Mesenchymal stem cell (in vitro differentiated cells and primary cell): ENCODE measurements at regions not wholly inside any gene's neighbourhood (a gene's known extent, or its start where the extent isn't known, plus 50 kb on each side); places are given as distances from the start of the nearest gene placed in this dataset.

Experiments
- DNase-seq: peaks from one replicate; pipeline ENCODE4 v3.0.0-alpha.2; 2013
- H2AFZ ChIP-seq: one replicate; pipeline ENCODE4 v1.6.1; 2013; ENCODE audit warnings: low read depth, mild to moderate bottlenecking, control low read depth, inconsistent platforms, low read length, moderate library complexity
- H2AK5ac ChIP-seq: 2 replicates; pipeline ENCODE4 v1.6.1; 2013; ENCODE audit warnings: low read length, moderate library complexity, mild to moderate bottlenecking, inconsistent platforms; ENCODE audit not compliant: severe bottlenecking
- H2BK120ac ChIP-seq: one replicate; pipeline ENCODE4 v1.6.1; 2013; ENCODE audit warnings: low read depth, mild to moderate bottlenecking, inconsistent platforms, low read length, moderate library complexity
- H2BK12ac ChIP-seq, 2 experiments: one replicate each; pipeline ENCODE4 v1.6.1; 2013; ENCODE audit warnings: inconsistent platforms in 2 of 2, low read length in 2 of 2, mild to moderate bottlenecking in 2 of 2, moderate library complexity in 2 of 2, control low read depth in 1 of 2
- H2BK15ac ChIP-seq: one replicate; pipeline ENCODE4 v1.6.1; 2013; ENCODE audit warnings: mild to moderate bottlenecking, low read depth, inconsistent platforms; ENCODE audit not compliant: poor library complexity, severe bottlenecking
- H2BK5ac ChIP-seq: 2 replicates; pipeline ENCODE4 v1.6.1; 2013; ENCODE audit warnings: low read depth, mild to moderate bottlenecking, low read length, control low read depth, inconsistent platforms; ENCODE audit not compliant: poor library complexity, severe bottlenecking
- H3K14ac ChIP-seq, 2 experiments: one replicate each; pipeline ENCODE4 v1.6.1; 2013; ENCODE audit warnings: inconsistent platforms in 2 of 2, low read length in 2 of 2, control low read depth in 1 of 2, mild to moderate bottlenecking in 1 of 2, moderate library complexity in 1 of 2
- H3K18ac ChIP-seq, 2 experiments: one replicate each; pipeline ENCODE4 v1.6.1; 2013; ENCODE audit warnings: inconsistent platforms in 2 of 2, low read length in 2 of 2, control low read depth in 1 of 2, low read depth in 1 of 2, mild to moderate bottlenecking in 1 of 2
- H3K23ac ChIP-seq, 2 experiments: one replicate each; pipeline ENCODE4 v1.6.1; 2013; ENCODE audit warnings: inconsistent platforms in 2 of 2, low read length in 2 of 2, mild to moderate bottlenecking in 2 of 2, moderate library complexity in 2 of 2, control low read depth in 1 of 2
- H3K27ac ChIP-seq: 2 replicates; pipeline ENCODE4 v1.5.1; 2013; ENCODE audit warnings: mild to moderate bottlenecking, moderate library complexity, low read length, control low read depth, inconsistent platforms; ENCODE audit not compliant: poor library complexity, severe bottlenecking
- H3K27me3 ChIP-seq, 2 experiments: 2 replicates each; pipeline versions ENCODE4 v1.6.1 to v1.7.0; 2013; ENCODE audit warnings: low read length in 2 of 2, mild to moderate bottlenecking in 2 of 2, moderate library complexity in 2 of 2, control low read depth in 1 of 2, inconsistent platforms in 1 of 2; ENCODE audit not compliant: control insufficient read depth in 1 of 2, insufficient read depth in 1 of 2
- H3K36me3 ChIP-seq, 2 experiments: 2 replicates each; pipeline versions ENCODE4 v1.6.1 to v1.7.0; 2013; ENCODE audit warnings: low read length in 2 of 2, control low read depth in 1 of 2, inconsistent platforms in 1 of 2, low read depth in 1 of 2, mild to moderate bottlenecking in 1 of 2; ENCODE audit not compliant: insufficient read depth in 2 of 2, control insufficient read depth in 1 of 2
- H3K4ac ChIP-seq, 2 experiments: one replicate each; pipeline ENCODE4 v1.6.1; 2013; ENCODE audit warnings: inconsistent platforms in 2 of 2, low read length in 2 of 2, mild to moderate bottlenecking in 2 of 2, moderate library complexity in 2 of 2, control low read depth in 1 of 2, low read depth in 1 of 2
- H3K4me1 ChIP-seq: 2 replicates; pipeline ENCODE4 v1.6.1; 2013; ENCODE audit warnings: low read depth, low read length, control low read depth; ENCODE audit not compliant: control insufficient read depth, insufficient read depth
- H3K4me2 ChIP-seq: 2 replicates; pipeline ENCODE4 v1.6.1; 2013; ENCODE audit warnings: low read length, mild to moderate bottlenecking, inconsistent platforms; ENCODE audit not compliant: poor library complexity, severe bottlenecking
- H3K4me3 ChIP-seq, 2 experiments: 2 replicates each; pipeline versions ENCODE4 v1.5.1 to v1.7.0; 2013; ENCODE audit warnings: low read length in 2 of 2, mild to moderate bottlenecking in 2 of 2, control low read depth in 1 of 2, low read depth in 1 of 2; ENCODE audit not compliant: insufficient read depth in 1 of 2
- H3K79me1 ChIP-seq: replicated peaks from 2 replicates; pipeline ENCODE4 v1.6.1; 2013; ENCODE audit warnings: mild to moderate bottlenecking, control low read depth, low read length, inconsistent platforms; ENCODE audit not compliant: poor library complexity, severe bottlenecking
- H3K9ac ChIP-seq: 2 replicates; pipeline ENCODE4 v1.7.0; 2013; ENCODE audit warnings: mild to moderate bottlenecking, low read length, moderate library complexity
- H3K9me3 ChIP-seq: 2 replicates; pipeline ENCODE4 v1.7.0; 2013; ENCODE audit warnings: mild to moderate bottlenecking, low read length; ENCODE audit not compliant: control insufficient read depth
- H4K8ac ChIP-seq: one replicate; pipeline ENCODE4 v1.6.1; 2013; ENCODE audit warnings: inconsistent platforms, mild to moderate bottlenecking, low read length, moderate library complexity
- H4K91ac ChIP-seq: one replicate; pipeline ENCODE4 v1.6.1; 2013; ENCODE audit warnings: mild to moderate bottlenecking, low read length, inconsistent platforms
- WGBS: methylation state at CpG from one replicate; pipeline ENCODE4 v1.1.7; 2013; ENCODE audit warnings: mixed read lengths; 5-methylcytosine and 5-hydroxymethylcytosine counted together

GRCh38 chr7:390761-391410 lies 100.9 kb downstream of the FOXL3 start:
- no peak for DNase-seq

GRCh38 chr7:391411-391951 lies 101.5 kb downstream of the FOXL3 start:
- H3K27ac ChIP-seq, result no peak overlapping the region
- H3K9ac ChIP-seq, result no peak overlapping the region
- no peaks in the 10 kb centered on the region for H3K36me3 ChIP-seq
- no peak overlapping the region for H3K4me2 ChIP-seq
- no peak overlapping the region for H2BK15ac ChIP-seq
- no peak overlapping the region for H3K4me3 ChIP-seq
- H4K91ac ChIP-seq, result no peak overlapping the region
- H4K8ac ChIP-seq, result no peak overlapping the region
- H3K4ac ChIP-seq, result no peak overlapping the region
- H2AK5ac ChIP-seq, result no peak overlapping the region
- H3K14ac ChIP-seq, result no peak overlapping the region
- WGBS, result 82% methylated on average over 26 of the region's 26 CpGs
- no peaks in the 10 kb centered on the region for H3K79me1 ChIP-seq
- no peak overlapping the region for H2BK5ac ChIP-seq
- H3K27me3 ChIP-seq, result peaks cover 0 to 6% of the 10 kb centered on the region in 2 experiments
- peaks cover 17% of the 10 kb centered on the region for H3K9me3 ChIP-seq
- no peak overlapping the region for H3K23ac ChIP-seq
- DNase-seq, result no peak
- H2BK12ac ChIP-seq, result no peak overlapping the region
- H2AFZ ChIP-seq, result no peak overlapping the region
- H3K4me1 ChIP-seq, result peaks cover 5% of the 10 kb centered on the region
- no peak overlapping the region for H3K18ac ChIP-seq
- H2BK120ac ChIP-seq, result no peak overlapping the region

More at GRCh38 chr7:390761-391410, 100.9 kb downstream of the FOXL3 start:
- no peak overlapping the region for H2AK5ac ChIP-seq
- no peak overlapping the region for H3K23ac ChIP-seq
- peaks cover 5% of the 10 kb centered on the region for H3K4me1 ChIP-seq
- no peak overlapping the region for H3K4ac ChIP-seq
- peaks cover 12% of the 10 kb centered on the region for H3K9me3 ChIP-seq
- no peak overlapping the region for H4K8ac ChIP-seq
- no peak overlapping the region for H2BK5ac ChIP-seq
- WGBS, result 90% methylated on average over 19 of the region's 20 CpGs
- no peak overlapping the region for H2BK15ac ChIP-seq
- no peak overlapping the region for H2BK120ac ChIP-seq
- H3K4me2 ChIP-seq, result no peak overlapping the region
- H3K27me3 ChIP-seq, result peaks cover 0 to 6% of the 10 kb centered on the region in 2 experiments
- no peaks in the 10 kb centered on the region for H3K79me1 ChIP-seq
- no peak overlapping the region for H3K9ac ChIP-seq
- no peak overlapping the region for H2AFZ ChIP-seq
- no peak overlapping the region for H3K4me3 ChIP-seq
- no peak overlapping the region for H3K27ac ChIP-seq
- H3K18ac ChIP-seq, result no peak overlapping the region
- no peaks in the 10 kb centered on the region for H3K36me3 ChIP-seq
- no peak overlapping the region for H3K14ac ChIP-seq
- H2BK12ac ChIP-seq, result no peak overlapping the region
- no peak overlapping the region for H4K91ac ChIP-seq

GRCh38 chr7:391961-392524 lies 102.1 kb downstream of the FOXL3 start:
- H4K8ac ChIP-seq, result no peak overlapping the region
- H2BK12ac ChIP-seq, result no peak overlapping the region
- no peak overlapping the region for H3K4me2 ChIP-seq
- no peak overlapping the region for H3K23ac ChIP-seq
- H3K27me3 ChIP-seq, result peaks cover 0 to 6% of the 10 kb centered on the region in 2 experiments
- H3K79me1 ChIP-seq, result no peaks in the 10 kb centered on the region
- H3K14ac ChIP-seq, result no peak overlapping the region
- no peak overlapping the region for H2AK5ac ChIP-seq
- no peak overlapping the region for H3K4ac ChIP-seq
- H2BK120ac ChIP-seq, result no peak overlapping the region
- no peak overlapping the region for H3K9ac ChIP-seq
- H3K9me3 ChIP-seq, result peaks cover 23% of the 10 kb centered on the region
- H3K4me3 ChIP-seq, result no peak overlapping the region
- no peak overlapping the region for H4K91ac ChIP-seq
- no peak overlapping the region for H3K27ac ChIP-seq
- no peak overlapping the region for H2AFZ ChIP-seq
- no peak for DNase-seq
- no peak overlapping the region for H3K18ac ChIP-seq
- no peak overlapping the region for H2BK15ac ChIP-seq
- H3K36me3 ChIP-seq, result no peaks in the 10 kb centered on the region
- 90% methylated on average over 23 of the region's 25 CpGs for WGBS
- H3K4me1 ChIP-seq, result peaks cover 5% of the 10 kb centered on the region
- H2BK5ac ChIP-seq, result no peak overlapping the region

- Histone ChIP-seq H2BK12ac (no peak overlapping the region), H3K36me3 (no peaks in the 10 kb centered on the region), H3K27ac (no peak overlapping the region), H3K9me3 (peaks cover 31% of the 10 kb centered on the region), H3K14ac (no peak overlapping the region), H2AK5ac (no peak overlapping the region), H2AFZ (no peak overlapping the region), H4K8ac (no peak overlapping the region), H3K27me3 (peaks cover 0 to 6% of the 10 kb centered on the region in 2 experiments), H3K9ac (no peak overlapping the region), H2BK120ac (no peak overlapping the region), H3K4me1 (peaks cover 5% of the 10 kb centered on the region), H3K4ac (no peak overlapping the region), H2BK15ac (no peak overlapping the region), H3K4me3 (no peak overlapping the region), H3K23ac (no peak overlapping the region), H2BK5ac (no peak overlapping the region), H3K79me1 (no peaks in the 10 kb centered on the region), H3K18ac (no peak overlapping the region), H4K91ac (no peak overlapping the region), H3K4me2 (no peak overlapping the region)
- WGBS, result no CpG with 5 or more reads among the region's 3 CpGs
- DNase-seq, result no peak
These were observed 102.9 kb downstream of the FOXL3 start for GRCh38 chr7:392822-393221.
